DND-41 (cell line): ENCODE measurements at regions not wholly inside any gene's neighbourhood (a gene's known extent, or its start where the extent isn't known, plus 50 kb on each side); places are given as distances from the start of the nearest gene placed in this dataset.

Source experiments
- CTCF ChIP-seq: IDR thresholded peaks from 2 replicates; pipeline ENCODE4 v1.5.1; 2012; ENCODE audit warnings: borderline replicate concordance, low read length, moderate library complexity, mild to moderate bottlenecking; ENCODE audit not compliant: poor library complexity, severe bottlenecking; ENCODE audit errors: extremely low read depth
- EZH2 ChIP-seq: IDR thresholded peaks from 3 replicates; pipeline ENCODE4 v1.6.1; 2012; ENCODE audit warnings: borderline replicate concordance, low read depth, mild to moderate bottlenecking, moderate library complexity, low read length, inconsistent platforms; ENCODE audit not compliant: severe bottlenecking

- no peak for TF ChIP-seq CTCF
- no peak for TF ChIP-seq EZH2
Observed at GRCh38 chr22:49197505-49197904, 630.2 kb downstream of the BRD1 start.
